ENCODE measurements at regions not wholly inside any gene's neighbourhood (a gene's known extent, or its start where the extent isn't known, plus 50 kb on each side); places are given as distances from the start of the nearest gene placed in this dataset.

DNA sequence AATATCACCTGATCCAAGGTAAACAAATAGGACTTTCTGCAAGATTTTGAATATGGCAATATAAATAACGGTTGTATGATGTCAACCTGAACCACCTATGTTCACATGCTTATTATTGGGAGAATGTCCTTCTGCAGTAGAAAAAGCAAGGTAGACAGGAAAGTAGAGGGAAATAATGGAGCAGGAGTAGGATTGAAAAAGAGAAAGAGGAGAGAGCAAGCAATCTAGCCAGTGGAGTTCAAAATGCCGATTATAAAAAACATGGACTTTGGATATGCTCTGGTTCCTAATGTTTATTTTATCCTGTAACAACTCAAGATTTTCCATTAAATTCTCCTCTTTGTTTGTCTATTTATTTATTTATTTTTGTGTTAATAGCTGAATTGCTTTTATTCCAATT, 878.0 kb upstream of the KCND2 start:
- H3K27ac ChIP-seq (ENCODE audit: low read length): no peak overlapping the region
- H3K36me3 ChIP-seq (ENCODE audit: insufficient read depth, low read length): no peaks in the 10 kb centered on the region
- no peaks in the 10 kb centered on the region for H4K20me1 ChIP-seq (ENCODE audit: insufficient read depth)
- no peak overlapping the region for H2AFZ ChIP-seq (ENCODE audit: low read depth, low read length)
- H3K27me3 ChIP-seq (ENCODE audit: insufficient read depth, low read depth, low read length): no peaks in the 10 kb centered on the region
- H3F3A ChIP-seq (ENCODE audit: insufficient read depth, low read length, poor library complexity, severe bottlenecking): no peaks in the 10 kb centered on the region
- H3K4me3 ChIP-seq (ENCODE audit: low read length): no peak overlapping the region
- H3K9ac ChIP-seq (ENCODE audit: low read length): no peak overlapping the region
- no peaks in the 10 kb centered on the region for H3K9me3 ChIP-seq (ENCODE audit: low read length)
- TF ChIP-seq MXI1 (conservative IDR thresholded peaks at IDR 0.05; ENCODE audit: poor library complexity, severe bottlenecking): no peak
- TF ChIP-seq, protein P1, sequence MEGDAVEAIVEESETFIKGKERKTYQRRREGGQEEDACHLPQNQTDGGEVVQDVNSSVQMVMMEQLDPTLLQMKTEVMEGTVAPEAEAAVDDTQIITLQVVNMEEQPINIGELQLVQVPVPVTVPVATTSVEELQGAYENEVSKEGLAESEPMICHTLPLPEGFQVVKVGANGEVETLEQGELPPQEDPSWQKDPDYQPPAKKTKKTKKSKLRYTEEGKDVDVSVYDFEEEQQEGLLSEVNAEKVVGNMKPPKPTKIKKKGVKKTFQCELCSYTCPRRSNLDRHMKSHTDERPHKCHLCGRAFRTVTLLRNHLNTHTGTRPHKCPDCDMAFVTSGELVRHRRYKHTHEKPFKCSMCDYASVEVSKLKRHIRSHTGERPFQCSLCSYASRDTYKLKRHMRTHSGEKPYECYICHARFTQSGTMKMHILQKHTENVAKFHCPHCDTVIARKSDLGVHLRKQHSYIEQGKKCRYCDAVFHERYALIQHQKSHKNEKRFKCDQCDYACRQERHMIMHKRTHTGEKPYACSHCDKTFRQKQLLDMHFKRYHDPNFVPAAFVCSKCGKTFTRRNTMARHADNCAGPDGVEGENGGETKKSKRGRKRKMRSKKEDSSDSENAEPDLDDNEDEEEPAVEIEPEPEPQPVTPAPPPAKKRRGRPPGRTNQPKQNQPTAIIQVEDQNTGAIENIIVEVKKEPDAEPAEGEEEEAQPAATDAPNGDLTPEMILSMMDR (IDR thresholded peaks at IDR 0.05; ENCODE audit: poor library complexity, severe bottlenecking): no peak
- TF ChIP-seq EZH2 (IDR thresholded peaks at IDR 0.05; ENCODE audit: borderline replicate concordance, insufficient read depth, low read length, poor library complexity, severe bottlenecking): no peak
- TF ChIP-seq SMC3 (conservative IDR thresholded peaks at IDR 0.05; ENCODE audit: poor library complexity): no peak
- no peak for TF ChIP-seq RAD21 (conservative IDR thresholded peaks at IDR 0.05)
- no peak for TF ChIP-seq EP300 (conservative IDR thresholded peaks at IDR 0.05; ENCODE audit: poor library complexity, severe bottlenecking)
- TF ChIP-seq POLR2AphosphoS5 (IDR thresholded peaks at IDR 0.05): no peak
- TF ChIP-seq, protein P2, sequence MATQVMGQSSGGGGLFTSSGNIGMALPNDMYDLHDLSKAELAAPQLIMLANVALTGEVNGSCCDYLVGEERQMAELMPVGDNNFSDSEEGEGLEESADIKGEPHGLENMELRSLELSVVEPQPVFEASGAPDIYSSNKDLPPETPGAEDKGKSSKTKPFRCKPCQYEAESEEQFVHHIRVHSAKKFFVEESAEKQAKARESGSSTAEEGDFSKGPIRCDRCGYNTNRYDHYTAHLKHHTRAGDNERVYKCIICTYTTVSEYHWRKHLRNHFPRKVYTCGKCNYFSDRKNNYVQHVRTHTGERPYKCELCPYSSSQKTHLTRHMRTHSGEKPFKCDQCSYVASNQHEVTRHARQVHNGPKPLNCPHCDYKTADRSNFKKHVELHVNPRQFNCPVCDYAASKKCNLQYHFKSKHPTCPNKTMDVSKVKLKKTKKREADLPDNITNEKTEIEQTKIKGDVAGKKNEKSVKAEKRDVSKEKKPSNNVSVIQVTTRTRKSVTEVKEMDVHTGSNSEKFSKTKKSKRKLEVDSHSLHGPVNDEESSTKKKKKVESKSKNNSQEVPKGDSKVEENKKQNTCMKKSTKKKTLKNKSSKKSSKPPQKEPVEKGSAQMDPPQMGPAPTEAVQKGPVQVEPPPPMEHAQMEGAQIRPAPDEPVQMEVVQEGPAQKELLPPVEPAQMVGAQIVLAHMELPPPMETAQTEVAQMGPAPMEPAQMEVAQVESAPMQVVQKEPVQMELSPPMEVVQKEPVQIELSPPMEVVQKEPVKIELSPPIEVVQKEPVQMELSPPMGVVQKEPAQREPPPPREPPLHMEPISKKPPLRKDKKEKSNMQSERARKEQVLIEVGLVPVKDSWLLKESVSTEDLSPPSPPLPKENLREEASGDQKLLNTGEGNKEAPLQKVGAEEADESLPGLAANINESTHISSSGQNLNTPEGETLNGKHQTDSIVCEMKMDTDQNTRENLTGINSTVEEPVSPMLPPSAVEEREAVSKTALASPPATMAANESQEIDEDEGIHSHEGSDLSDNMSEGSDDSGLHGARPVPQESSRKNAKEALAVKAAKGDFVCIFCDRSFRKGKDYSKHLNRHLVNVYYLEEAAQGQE (IDR thresholded peaks at IDR 0.05; ENCODE audit: borderline replicate concordance): no peak
- no peak for TF ChIP-seq TAF1 (IDR thresholded peaks at IDR 0.05; ENCODE audit: low read depth)
- H3K9me2 ChIP-seq (ENCODE audit: insufficient read depth, low read length): no peaks in the 10 kb centered on the region
- no peaks in the 10 kb centered on the region for H3K79me2 ChIP-seq (replicated peaks; ENCODE audit: insufficient read depth, low read length)
- no peak overlapping the region for H3K4me2 ChIP-seq (ENCODE audit: low read length)

GRCh38 chr7:119397156-119397555, 875.8 kb upstream of the KCND2 start:
- Histone ChIP-seq H3K36me3 (ENCODE audit: insufficient read depth, low read length) (no peaks in the 10 kb centered on the region), H3K9me3 (ENCODE audit: low read length) (no peaks in the 10 kb centered on the region), H3K27ac (ENCODE audit: low read length) (no peak overlapping the region), H3K4me2 (ENCODE audit: low read length) (no peak overlapping the region), H3K4me3 (ENCODE audit: low read length) (no peak overlapping the region), H3K79me2 (replicated peaks; ENCODE audit: insufficient read depth, low read length) (no peaks in the 10 kb centered on the region), H3F3A (ENCODE audit: insufficient read depth, low read length, poor library complexity, severe bottlenecking) (no peaks in the 10 kb centered on the region), H3K9me2 (ENCODE audit: insufficient read depth, low read length) (no peaks in the 10 kb centered on the region), H3K9ac (ENCODE audit: low read length) (no peak overlapping the region), H4K20me1 (ENCODE audit: insufficient read depth) (no peaks in the 10 kb centered on the region), H2AFZ (ENCODE audit: low read depth, low read length) (no peak overlapping the region), H3K27me3 (ENCODE audit: insufficient read depth, low read depth, low read length) (no peaks in the 10 kb centered on the region)
- TF ChIP-seq, protein P1 (IDR thresholded peaks at IDR 0.05; ENCODE audit: poor library complexity, severe bottlenecking): no peak
- TF ChIP-seq EP300 (conservative IDR thresholded peaks at IDR 0.05; ENCODE audit: poor library complexity, severe bottlenecking) (no peak), MXI1 (conservative IDR thresholded peaks at IDR 0.05; ENCODE audit: poor library complexity, severe bottlenecking) (no peak), EZH2 (IDR thresholded peaks at IDR 0.05; ENCODE audit: borderline replicate concordance, insufficient read depth, low read length, poor library complexity, severe bottlenecking) (no peak), RAD21 (conservative IDR thresholded peaks at IDR 0.05) (no peak), TAF1 (IDR thresholded peaks at IDR 0.05; ENCODE audit: low read depth) (no peak), POLR2AphosphoS5 (IDR thresholded peaks at IDR 0.05) (no peak), SMC3 (conservative IDR thresholded peaks at IDR 0.05; ENCODE audit: poor library complexity) (no peak)
- TF ChIP-seq, protein P2 (IDR thresholded peaks at IDR 0.05; ENCODE audit: borderline replicate concordance): no peak

All from neural cell (in vitro differentiated cells).